ENCODE measurements at regions not wholly inside any gene's neighbourhood (a gene's known extent, or its start where the extent isn't known, plus 50 kb on each side); places are given as distances from the start of the nearest gene placed in this dataset.

GRCh38 chr5:3102531-3102930, 351.1 kb upstream of the IRX2 start:
- no TSS peak for BruUV-seq (replicated peaks)
- no peaks in the 10 kb centered on the region for H4K20me1 ChIP-seq (ENCODE audit: control insufficient read depth, insufficient read depth)
- no peaks in the 10 kb centered on the region for H3K4me1 ChIP-seq (ENCODE audit: control insufficient read depth, insufficient read depth, low read length)
- ChIA-PET POLR2A (no interaction called here), RAD21 (ENCODE audit: unreplicated experiment) (no interaction called here), SMC1A (ENCODE audit: uncharacterized antibody, unreplicated experiment) (no interaction called here), CTCF (no interaction called here)
- H3K4me3 ChIP-seq, result no peak overlapping the region
- in situ Hi-C loops (cut with MboI) (no loop called here), intact Hi-C loops (cut with micrococcal nuclease; ENCODE audit: unreplicated experiment) (no loop called here)
- no peaks in the 10 kb centered on the region; the same call in 2 of the 3 replicates for H3K9me3 ChIP-seq (replicated peaks; ENCODE audit: control insufficient read depth, insufficient read depth, low read length)
- ATAC-seq (no peak), DNase-seq (ENCODE audit: low read depth, low spot score) (no peak), FAIRE-seq (no peak)
- H3K27ac ChIP-seq (ENCODE audit: control insufficient read depth, insufficient read depth), result no peak overlapping the region
- WGBS (ENCODE audit: insufficient coverage, insufficient replicate concordance, low lambda C conversion rate, missing lambda C conversion rate), result 24% methylated on average over 4 of the region's 4 CpGs
- H3K36me3 ChIP-seq (ENCODE audit: control insufficient read depth in 2 of 2, insufficient read depth in 2 of 2, low read length in 1 of 2), result no peaks in the 10 kb centered on the region
- H3K4me2 ChIP-seq (ENCODE audit: control insufficient read depth, insufficient read depth), result no peak overlapping the region
- H3K27me3 ChIP-seq (replicated peaks in 1 of 2; ENCODE audit: control insufficient read depth in 2 of 2, insufficient read depth in 2 of 2, low read length in 1 of 2), result no peaks in the 10 kb centered on the region
- H2AFZ ChIP-seq (ENCODE audit: control insufficient read depth, low read depth, low read length), result no peak overlapping the region
- no peak for TF ChIP-seq CREM (IDR thresholded peaks at IDR 0.05; ENCODE audit: low read depth)
- no peak for TF ChIP-seq HDAC6 (IDR thresholded peaks at IDR 0.05; ENCODE audit: unreplicated experiment)
- TF ChIP-seq, protein P1, sequence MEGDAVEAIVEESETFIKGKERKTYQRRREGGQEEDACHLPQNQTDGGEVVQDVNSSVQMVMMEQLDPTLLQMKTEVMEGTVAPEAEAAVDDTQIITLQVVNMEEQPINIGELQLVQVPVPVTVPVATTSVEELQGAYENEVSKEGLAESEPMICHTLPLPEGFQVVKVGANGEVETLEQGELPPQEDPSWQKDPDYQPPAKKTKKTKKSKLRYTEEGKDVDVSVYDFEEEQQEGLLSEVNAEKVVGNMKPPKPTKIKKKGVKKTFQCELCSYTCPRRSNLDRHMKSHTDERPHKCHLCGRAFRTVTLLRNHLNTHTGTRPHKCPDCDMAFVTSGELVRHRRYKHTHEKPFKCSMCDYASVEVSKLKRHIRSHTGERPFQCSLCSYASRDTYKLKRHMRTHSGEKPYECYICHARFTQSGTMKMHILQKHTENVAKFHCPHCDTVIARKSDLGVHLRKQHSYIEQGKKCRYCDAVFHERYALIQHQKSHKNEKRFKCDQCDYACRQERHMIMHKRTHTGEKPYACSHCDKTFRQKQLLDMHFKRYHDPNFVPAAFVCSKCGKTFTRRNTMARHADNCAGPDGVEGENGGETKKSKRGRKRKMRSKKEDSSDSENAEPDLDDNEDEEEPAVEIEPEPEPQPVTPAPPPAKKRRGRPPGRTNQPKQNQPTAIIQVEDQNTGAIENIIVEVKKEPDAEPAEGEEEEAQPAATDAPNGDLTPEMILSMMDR (IDR thresholded peaks at IDR 0.05 in 2 of 3, conservative IDR thresholded peaks at IDR 0.05 in 1 of 3; ENCODE audit: control insufficient read depth in 2 of 3, extremely low read depth in 1 of 3, insufficient read depth in 1 of 3, low read depth in 3 of 3, low read length in 3 of 3), result no peak
- no peak for TF ChIP-seq ATF7 (IDR thresholded peaks at IDR 0.05; ENCODE audit: low read depth)
- TF ChIP-seq ZNF622 (IDR thresholded peaks at IDR 0.05), result no peak
- TF ChIP-seq MXI1 (IDR thresholded peaks at IDR 0.05; ENCODE audit: low read depth, low read length), result no peak
- TF ChIP-seq, protein P2, sequence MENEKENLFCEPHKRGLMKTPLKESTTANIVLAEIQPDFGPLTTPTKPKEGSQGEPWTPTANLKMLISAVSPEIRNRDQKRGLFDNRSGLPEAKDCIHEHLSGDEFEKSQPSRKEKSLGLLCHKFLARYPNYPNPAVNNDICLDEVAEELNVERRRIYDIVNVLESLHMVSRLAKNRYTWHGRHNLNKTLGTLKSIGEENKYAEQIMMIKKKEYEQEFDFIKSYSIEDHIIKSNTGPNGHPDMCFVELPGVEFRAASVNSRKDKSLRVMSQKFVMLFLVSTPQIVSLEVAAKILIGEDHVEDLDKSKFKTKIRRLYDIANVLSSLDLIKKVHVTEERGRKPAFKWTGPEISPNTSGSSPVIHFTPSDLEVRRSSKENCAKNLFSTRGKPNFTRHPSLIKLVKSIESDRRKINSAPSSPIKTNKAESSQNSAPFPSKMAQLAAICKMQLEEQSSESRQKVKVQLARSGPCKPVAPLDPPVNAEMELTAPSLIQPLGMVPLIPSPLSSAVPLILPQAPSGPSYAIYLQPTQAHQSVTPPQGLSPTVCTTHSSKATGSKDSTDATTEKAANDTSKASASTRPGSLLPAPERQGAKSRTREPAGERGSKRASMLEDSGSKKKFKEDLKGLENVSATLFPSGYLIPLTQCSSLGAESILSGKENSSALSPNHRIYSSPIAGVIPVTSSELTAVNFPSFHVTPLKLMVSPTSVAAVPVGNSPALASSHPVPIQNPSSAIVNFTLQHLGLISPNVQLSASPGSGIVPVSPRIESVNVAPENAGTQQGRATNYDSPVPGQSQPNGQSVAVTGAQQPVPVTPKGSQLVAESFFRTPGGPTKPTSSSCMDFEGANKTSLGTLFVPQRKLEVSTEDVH (IDR thresholded peaks at IDR 0.05; ENCODE audit: low read depth, partially characterized antibody), result no peak
- no peak for TF ChIP-seq TBL1XR1 (IDR thresholded peaks at IDR 0.05; ENCODE audit: low read depth, low read length)
- H3K9ac ChIP-seq (ENCODE audit: control insufficient read depth, insufficient read depth, low read length), result no peak overlapping the region
- no peaks in the 10 kb centered on the region for H3K79me2 ChIP-seq (ENCODE audit: control insufficient read depth, insufficient read depth, low read length)
